ENCODE measurements at regions not wholly inside any gene's neighbourhood (a gene's known extent, or its start where the extent isn't known, plus 50 kb on each side); places are given as distances from the start of the nearest gene placed in this dataset.

GRCh38 chr12:81835783-81836182, 76.6 kb upstream of the PPFIA2 start:
- no peak for ATAC-seq

DNA sequence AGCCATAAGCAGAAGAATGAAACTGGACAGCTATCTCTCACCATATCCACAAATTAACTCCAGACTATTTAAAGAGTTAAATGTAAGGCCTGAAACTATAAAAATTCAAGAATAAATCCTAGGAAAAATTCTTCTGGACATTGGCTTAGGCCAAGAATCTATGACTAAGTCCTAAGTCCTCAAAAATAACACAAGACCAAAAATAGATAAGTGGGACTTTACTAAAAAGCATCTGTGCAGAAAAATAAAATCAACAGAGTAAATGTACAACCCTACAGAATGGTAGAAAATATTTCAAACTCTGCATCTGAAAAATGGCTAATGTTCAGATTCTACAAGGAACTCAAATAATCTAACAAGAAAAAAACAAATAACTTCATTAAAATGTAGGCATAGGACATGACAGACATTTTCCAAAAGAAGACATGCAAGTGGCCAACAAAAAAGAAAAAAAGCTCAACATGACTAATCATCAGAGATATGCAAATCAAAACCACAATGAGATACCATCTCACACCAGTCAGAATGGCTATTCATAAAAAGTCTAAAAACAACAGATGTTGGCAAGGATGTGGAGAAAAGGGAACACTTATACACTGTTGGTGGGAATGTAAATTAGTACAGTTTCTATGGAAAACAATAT, 61.0 kb upstream of the PPFIA2 start:
- Histone ChIP-seq H3K4me1 (no peaks in the 10 kb centered on the region), H3K27me3 (no peaks in the 10 kb centered on the region), H3K9me3 (peaks cover 0 to 9% (median 0%) of the 10 kb centered on the region in 12 donors), H3K36me3 (no peaks in the 10 kb centered on the region), H3K4me3 (no peak overlapping the region), H3K27ac (no peak overlapping the region)
- intact Hi-C loops (cut with DNase I) = no loop called here
- no peak for TF ChIP-seq POLR2A (IDR thresholded peaks at IDR 0.05)
- TF ChIP-seq, protein P1, sequence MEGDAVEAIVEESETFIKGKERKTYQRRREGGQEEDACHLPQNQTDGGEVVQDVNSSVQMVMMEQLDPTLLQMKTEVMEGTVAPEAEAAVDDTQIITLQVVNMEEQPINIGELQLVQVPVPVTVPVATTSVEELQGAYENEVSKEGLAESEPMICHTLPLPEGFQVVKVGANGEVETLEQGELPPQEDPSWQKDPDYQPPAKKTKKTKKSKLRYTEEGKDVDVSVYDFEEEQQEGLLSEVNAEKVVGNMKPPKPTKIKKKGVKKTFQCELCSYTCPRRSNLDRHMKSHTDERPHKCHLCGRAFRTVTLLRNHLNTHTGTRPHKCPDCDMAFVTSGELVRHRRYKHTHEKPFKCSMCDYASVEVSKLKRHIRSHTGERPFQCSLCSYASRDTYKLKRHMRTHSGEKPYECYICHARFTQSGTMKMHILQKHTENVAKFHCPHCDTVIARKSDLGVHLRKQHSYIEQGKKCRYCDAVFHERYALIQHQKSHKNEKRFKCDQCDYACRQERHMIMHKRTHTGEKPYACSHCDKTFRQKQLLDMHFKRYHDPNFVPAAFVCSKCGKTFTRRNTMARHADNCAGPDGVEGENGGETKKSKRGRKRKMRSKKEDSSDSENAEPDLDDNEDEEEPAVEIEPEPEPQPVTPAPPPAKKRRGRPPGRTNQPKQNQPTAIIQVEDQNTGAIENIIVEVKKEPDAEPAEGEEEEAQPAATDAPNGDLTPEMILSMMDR (IDR thresholded peaks at IDR 0.05) = no peak
- DNase-seq (no peak), ATAC-seq (no peak)

More at GRCh38 chr12:81835783-81836182, 76.6 kb upstream of the PPFIA2 start:
- no peaks in the 10 kb centered on the region for H3K36me3 ChIP-seq
- H3K4me3 ChIP-seq = no peak overlapping the region
- 83 to 89% (median 84%) methylated on average over 3 of the region's 3 CpGs for WGBS, 4 donors
- TF ChIP-seq POLR2A (IDR thresholded peaks at IDR 0.05) = no peak
- TF ChIP-seq, protein P1 (IDR thresholded peaks at IDR 0.05) = no peak
- H3K27ac ChIP-seq = no peak overlapping the region
- DNase-seq = no peak
- no peaks in the 10 kb centered on the region for H3K9me3 ChIP-seq
- H3K27me3 ChIP-seq = no peaks in the 10 kb centered on the region
- H3K4me1 ChIP-seq = no peaks in the 10 kb centered on the region
- intact Hi-C loops (cut with DNase I) = no loop called here

- Histone ChIP-seq H3K9me3 (peaks cover 0 to 9% (median 0%) of the 10 kb centered on the region in 12 donors), H3K4me3 (no peak overlapping the region), H3K27me3 (peaks cover 0 to 13% (median 0%) of the 10 kb centered on the region in 9 donors), H3K36me3 (no peaks in the 10 kb centered on the region), H3K4me1 (peaks cover 0 to 10% (median 0%) of the 10 kb centered on the region in 12 donors), H3K27ac (no peak overlapping the region)
- intact Hi-C loops (cut with DNase I) = no loop called here
- DNase-seq = no peak
- 62 to 87% (median 76%) methylated on average over 2 of the region's 2 CpGs for WGBS, 4 donors
- ATAC-seq = no peak
- TF ChIP-seq, protein P1 (IDR thresholded peaks at IDR 0.05) = no peak
- TF ChIP-seq POLR2A (IDR thresholded peaks at IDR 0.05) = no peak
These were observed 56.5 kb upstream of the PPFIA2 start for GRCh38 chr12:81815611-81816010.

GRCh38 chr12:81811778-81812125, 52.6 kb upstream of the PPFIA2 start:
- Histone ChIP-seq H3K9me3 (peaks cover 0 to 4% (median 0%) of the 10 kb centered on the region in 12 donors), H3K4me1 (peaks cover 0 to 19% (median 0%) of the 10 kb centered on the region in 12 donors), H3K27ac (no peak overlapping the region), H3K4me3 (no peak overlapping the region), H3K36me3 (no peaks in the 10 kb centered on the region), H3K27me3 (peaks cover 0 to 13% (median 0%) of the 10 kb centered on the region in 9 donors)
- ATAC-seq (no peak), DNase-seq (no peak)
- TF ChIP-seq, protein P1 (IDR thresholded peaks at IDR 0.05) = no peak
- no peak for TF ChIP-seq POLR2A (IDR thresholded peaks at IDR 0.05)
- intact Hi-C loops (cut with DNase I) = no loop called here
- WGBS, 4 donors = 68 to 100% (median 88%) methylated on average over 2 to 5 of the region's 5 CpGs
